NOMO-1 (cell line): ENCODE measurements at regions not wholly inside any gene's neighbourhood (a gene's known extent, or its start where the extent isn't known, plus 50 kb on each side); places are given as distances from the start of the nearest gene placed in this dataset.

Experiments
- DNase-seq, 2 experiments: peaks; one replicate each; lab custom pipeline; 2025; ENCODE audit not compliant: unreplicated experiment in 2 of 2; lab: John Stamatoyannopoulos, UW

GRCh38 chr13:40504641-40505040, 161.8 kb downstream of the FOXO1 start:
- no peak for DNase-seq

DNA sequence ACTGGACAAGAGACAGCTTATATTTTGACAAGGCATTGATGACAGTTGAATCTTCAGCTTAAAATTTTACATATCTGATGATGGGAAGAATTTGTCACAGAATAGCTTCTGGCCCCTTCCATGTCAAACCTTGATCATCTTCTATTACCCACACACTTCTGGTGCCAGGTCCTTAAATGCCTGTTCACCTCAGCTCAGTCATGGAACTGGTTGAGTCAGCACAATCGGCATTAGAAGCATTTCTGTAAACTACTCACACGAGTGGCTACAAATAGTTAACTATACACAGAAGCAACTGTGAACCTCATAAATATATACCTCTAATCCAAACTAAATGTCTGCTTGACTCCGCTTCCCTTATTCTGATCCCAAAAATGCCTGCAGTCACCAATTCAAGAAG, 161.2 kb downstream of the FOXO1 start:
- no peak for DNase-seq
